ENCODE measurements at regions not wholly inside any gene's neighbourhood (a gene's known extent, or its start where the extent isn't known, plus 50 kb on each side); places are given as distances from the start of the nearest gene placed in this dataset.

- no peaks in the 10 kb centered on the region for H3K4me1 ChIP-seq
- TF ChIP-seq POLR2A (IDR thresholded peaks at IDR 0.05): no peak
- no peak for TF ChIP-seq CTCF (IDR thresholded peaks at IDR 0.05)
- TF ChIP-seq EP300 (IDR thresholded peaks at IDR 0.05; ENCODE audit: low read depth): no peak
- TF ChIP-seq POLR2AphosphoS5 (IDR thresholded peaks at IDR 0.05): no peak
- no peaks in the 10 kb centered on the region for H3K27me3 ChIP-seq
- H3K36me3 ChIP-seq: no peaks in the 10 kb centered on the region
- in situ Hi-C loops (cut with MboI; ENCODE audit: low pct_ligation_motif_present in 1 of 4, low pct_unique_long_range_greater_than_20kb in 1 of 4, low sequenced_read_pairs in 3 of 4) (no loop called here), intact Hi-C loops (cut with DNase I; ENCODE audit: low total_unique reads) (no loop called here)
- no peak for DNase-seq
- 74 to 77% methylated on average over 5 of the region's 5 CpGs for WGBS, 2 donors (ENCODE audit: low coverage in 1 of 2)
- no peaks in the 10 kb centered on the region for H3K9me3 ChIP-seq
- H3K4me3 ChIP-seq: no peak overlapping the region
- H3K27ac ChIP-seq: no peak overlapping the region
Measured at GRCh38 chr2:155125585-155126230, 427.2 kb downstream of the KCNJ3 start.

DNA sequence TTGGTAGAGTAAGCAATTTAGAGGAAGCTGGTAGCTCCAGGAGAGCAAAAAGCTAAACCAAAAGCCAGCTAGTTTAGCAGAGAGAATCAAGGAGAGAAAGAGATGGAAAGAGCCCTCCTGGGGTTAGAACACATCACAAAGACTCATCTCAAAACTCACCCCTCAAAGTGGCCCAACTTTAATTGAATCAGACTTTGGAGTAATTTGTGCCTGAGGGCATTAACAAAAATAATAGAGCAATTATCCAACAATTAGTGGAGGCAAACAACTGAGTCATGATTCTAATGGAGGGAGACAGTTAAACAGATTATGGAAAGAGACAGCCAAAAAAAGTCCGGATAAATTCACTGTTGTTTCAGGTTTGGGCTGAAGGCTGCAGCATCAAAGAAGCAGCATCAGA, 417.4 kb downstream of the KCNJ3 start:
- DNase-seq: no peak
- no peaks in the 10 kb centered on the region for H3K27me3 ChIP-seq
- H3K4me3 ChIP-seq: no peak overlapping the region
- H3K36me3 ChIP-seq: no peaks in the 10 kb centered on the region
- no peaks in the 10 kb centered on the region for H3K9me3 ChIP-seq
- H3K27ac ChIP-seq: no peak overlapping the region
- 84 to 88% methylated on average over 1 of the region's 1 CpG for WGBS, 2 donors (ENCODE audit: low coverage in 1 of 2)
- intact Hi-C loops (cut with DNase I; ENCODE audit: low total_unique reads) (no loop called here), in situ Hi-C loops (cut with MboI; ENCODE audit: low pct_ligation_motif_present in 1 of 4, low pct_unique_long_range_greater_than_20kb in 1 of 4, low sequenced_read_pairs in 3 of 4) (no loop called here)
- H3K4me1 ChIP-seq: no peaks in the 10 kb centered on the region
- TF ChIP-seq EP300 (IDR thresholded peaks at IDR 0.05; ENCODE audit: low read depth) (no peak), POLR2A (IDR thresholded peaks at IDR 0.05) (no peak), POLR2AphosphoS5 (IDR thresholded peaks at IDR 0.05) (no peak)

- Histone ChIP-seq H3K9me3 (no peaks in the 10 kb centered on the region), H3K27me3 (no peaks in the 10 kb centered on the region), H3K4me3 (no peak overlapping the region), H3K4me1 (no peaks in the 10 kb centered on the region), H3K36me3 (no peaks in the 10 kb centered on the region), H3K27ac (no peak overlapping the region)
- 73 to 85% methylated on average over 1 of the region's 1 CpG for WGBS, 2 donors (ENCODE audit: low coverage in 1 of 2)
- TF ChIP-seq POLR2AphosphoS5 (IDR thresholded peaks at IDR 0.05): no peak
- TF ChIP-seq POLR2A (IDR thresholded peaks at IDR 0.05): no peak
- TF ChIP-seq EP300 (IDR thresholded peaks at IDR 0.05; ENCODE audit: low read depth): no peak
- TF ChIP-seq CTCF (IDR thresholded peaks at IDR 0.05): no peak
- DNase-seq: no peak
- in situ Hi-C loops (cut with MboI; ENCODE audit: low pct_ligation_motif_present in 1 of 4, low pct_unique_long_range_greater_than_20kb in 1 of 4, low sequenced_read_pairs in 3 of 4) (no loop called here), intact Hi-C loops (cut with DNase I; ENCODE audit: low total_unique reads) (no loop called here)
Measured at GRCh38 chr2:155111070-155111469, 412.6 kb downstream of the KCNJ3 start.

GRCh38 chr2:155109527-155109926, 411.0 kb downstream of the KCNJ3 start:
- no peak for DNase-seq
- in situ Hi-C loops (cut with MboI; ENCODE audit: low pct_ligation_motif_present in 1 of 4, low pct_unique_long_range_greater_than_20kb in 1 of 4, low sequenced_read_pairs in 3 of 4) (no loop called here), intact Hi-C loops (cut with DNase I; ENCODE audit: low total_unique reads) (no loop called here)

More at GRCh38 chr2:155109527-155109926, 411.0 kb downstream of the KCNJ3 start:
- TF ChIP-seq CTCF (IDR thresholded peaks at IDR 0.05) (no peak), POLR2AphosphoS5 (IDR thresholded peaks at IDR 0.05) (no peak), POLR2A (IDR thresholded peaks at IDR 0.05) (no peak), EP300 (IDR thresholded peaks at IDR 0.05; ENCODE audit: low read depth) (no peak)
- Histone ChIP-seq H3K9me3 (no peaks in the 10 kb centered on the region), H3K4me3 (no peak overlapping the region), H3K4me1 (no peaks in the 10 kb centered on the region), H3K27me3 (no peaks in the 10 kb centered on the region), H3K36me3 (no peaks in the 10 kb centered on the region), H3K27ac (no peak overlapping the region)
- 80 to 85% methylated on average over 1 of the region's 1 CpG for WGBS, 2 donors (ENCODE audit: low coverage in 1 of 2)
